Thoracic aorta (tissue), 2 donors: ENCODE measurements at regions not wholly inside any gene's neighbourhood (a gene's known extent, or its start where the extent isn't known, plus 50 kb on each side); places are given as distances from the start of the nearest gene placed in this dataset.

Source experiments
- ATAC-seq: fragments of 150-250 bp; one replicate; pipeline ENCODE4 v1.8.0; 2017; ENCODE audit warnings: low read depth; ENCODE audit not compliant: insufficient number of reproducible peaks, low FRiP score
- DNase-seq: peaks from one replicate; pipeline ENCODE4 v3.0.0-alpha.2; 2020; ENCODE audit warnings: low spot score
- H3K27ac ChIP-seq, 2 donors: fragments of 200-600 bp; sonication (generic); 1 replicate in 1 of 2; 2 replicates in 1 of 2; pipeline ENCODE4 v1.5.1; 2016; ENCODE audit warnings: mild to moderate bottlenecking in 2 of 2, moderate library complexity in 2 of 2
- H3K27me3 ChIP-seq: fragments of 200-600 bp; sonication (generic); replicated peaks from 2 replicates; pipeline ENCODE4 v1.6.0; 2016; ENCODE audit warnings: mild to moderate bottlenecking; ENCODE audit not compliant: insufficient read depth
- H3K36me3 ChIP-seq: fragments of 200-600 bp; sonication (generic); one replicate; pipeline ENCODE4 v1.5.1; 2016
- H3K4me1 ChIP-seq, 2 donors: fragments of 200-600 bp; sonication (generic); 1 replicate in 1 of 2; 2 replicates in 1 of 2; pipeline versions ENCODE4 v1.5.1 to v1.6.0; 2016; ENCODE audit warnings: low read depth in 2 of 2, mild to moderate bottlenecking in 1 of 2; ENCODE audit not compliant: control insufficient read depth in 1 of 2
- H3K4me3 ChIP-seq: fragments of 200-600 bp; sonication (generic); 2 replicates; pipeline ENCODE4 v1.5.1; 2016; ENCODE audit warnings: mild to moderate bottlenecking
- H3K9me3 ChIP-seq: fragments of 200-600 bp; sonication (generic); 2 replicates; pipeline ENCODE4 v1.5.1; 2016
- CTCF ChIP-seq: fragments of 200-600 bp; sonication (generic); IDR thresholded peaks from one replicate; pipeline ENCODE4 v1.5.1; 2019; ENCODE audit warnings: antibody characterized with exemption

GRCh38 chr2:133918141-133918540 is 335.7 kb upstream of the MGAT5 start:
- H3K4me3 ChIP-seq = no peak overlapping the region
- DNase-seq (no peak), ATAC-seq (no peak)
- H3K27me3 ChIP-seq = no peaks in the 10 kb centered on the region
- no peaks in the 10 kb centered on the region for H3K4me1 ChIP-seq
- H3K27ac ChIP-seq = no peak overlapping the region
- no peaks in the 10 kb centered on the region for H3K36me3 ChIP-seq
- TF ChIP-seq CTCF = no peak
- H3K9me3 ChIP-seq = no peaks in the 10 kb centered on the region

GRCh38 chr2:133919285-133919684 is 334.6 kb upstream of the MGAT5 start:
- Histone ChIP-seq H3K9me3 (no peaks in the 10 kb centered on the region), H3K4me3 (no peak overlapping the region), H3K27ac (no peak overlapping the region), H3K27me3 (no peaks in the 10 kb centered on the region), H3K4me1 (no peaks in the 10 kb centered on the region), H3K36me3 (no peaks in the 10 kb centered on the region)
- DNase-seq (no peak), ATAC-seq (no peak)
- no peak for TF ChIP-seq CTCF

- no peaks in the 10 kb centered on the region for H3K4me1 ChIP-seq
- no peaks in the 10 kb centered on the region for H3K36me3 ChIP-seq
- TF ChIP-seq CTCF = no peak
- no peaks in the 10 kb centered on the region for H3K27me3 ChIP-seq
- no peaks in the 10 kb centered on the region for H3K9me3 ChIP-seq
- no peak for DNase-seq
- ATAC-seq = no peak
- no peak overlapping the region for H3K27ac ChIP-seq
- H3K4me3 ChIP-seq = no peak overlapping the region
These were observed 326.0 kb upstream of the MGAT5 start for GRCh38 chr2:133927894-133928293.

DNA sequence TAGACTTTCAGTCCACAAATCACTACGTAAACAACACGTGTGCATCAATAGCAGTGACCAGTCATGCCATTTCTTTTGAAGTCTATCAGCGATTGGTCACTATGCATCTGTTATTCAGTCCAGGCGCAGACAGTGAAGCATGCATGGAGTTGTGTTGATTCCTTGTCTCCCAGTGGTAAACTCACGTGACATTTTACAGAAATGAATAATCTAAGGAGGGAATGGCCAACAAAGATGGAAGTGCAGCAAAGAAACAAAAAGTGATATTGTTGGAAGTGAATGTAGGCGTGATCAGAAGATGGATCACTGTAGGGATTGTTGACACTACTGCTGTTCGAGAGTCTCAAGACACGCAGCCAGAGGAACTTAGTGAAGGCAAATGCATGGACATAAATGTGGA is 317.8 kb upstream of the MGAT5 start:
- Histone ChIP-seq H3K36me3 (no peaks in the 10 kb centered on the region), H3K9me3 (no peaks in the 10 kb centered on the region), H3K4me1 (no peaks in the 10 kb centered on the region), H3K27ac (no peak overlapping the region), H3K4me3 (no peak overlapping the region), H3K27me3 (no peaks in the 10 kb centered on the region)
- DNase-seq (no peak), ATAC-seq (no peak)
- TF ChIP-seq CTCF = no peak

- no peaks in the 10 kb centered on the region for H3K27me3 ChIP-seq
- H3K4me1 ChIP-seq = no peaks in the 10 kb centered on the region
- no peaks in the 10 kb centered on the region for H3K9me3 ChIP-seq
- DNase-seq (no peak), ATAC-seq (no peak)
- H3K36me3 ChIP-seq = no peaks in the 10 kb centered on the region
- no peak for TF ChIP-seq CTCF
- H3K27ac ChIP-seq = no peak overlapping the region
- H3K4me3 ChIP-seq = no peak overlapping the region
These were observed 317.3 kb upstream of the MGAT5 start for GRCh38 chr2:133936601-133937000.
